ENCODE measurements at regions not wholly inside any gene's neighbourhood (a gene's known extent, or its start where the extent isn't known, plus 50 kb on each side); places are given as distances from the start of the nearest gene placed in this dataset.

GRCh38 chr12:4223273-4223845 is 50.2 kb upstream of the CCND2 start:
- TF ChIP-seq ZNF384 (IDR thresholded peaks at IDR 0.05) (no peak), L3MBTL2 (conservative IDR thresholded peaks at IDR 0.05) (no peak)

Measured in HEK293T (cell line).